HEK293 (cell line): ENCODE measurements at regions not wholly inside any gene's neighbourhood (a gene's known extent, or its start where the extent isn't known, plus 50 kb on each side); places are given as distances from the start of the nearest gene placed in this dataset.

Source experiments
- CTCF ChIA-PET: fragments of 350-600 bp; formaldehyde crosslinking; extraction: SDS; loops from one replicate; lab custom pipeline; 2021; ENCODE audit warnings: antibody characterized with exemption; lab: Yijun Ruan, JAX
- POLR2A ChIA-PET: fragments of 300-600 bp; formaldehyde crosslinking; extraction: SDS; loops from one replicate; lab custom pipeline; 2020; ENCODE audit warnings: antibody characterized with exemption, inconsistent platforms; lab: Yijun Ruan, JAX
- H3K27ac ChIP-seq: fragments of 200-500 bp; sonication (Bioruptor generic); 2 replicates; pipeline ENCODE4 v1.5.1; 2014; ENCODE audit warnings: low read depth, low read length, control low read depth, inconsistent platforms; ENCODE audit errors: extremely low read depth
- H3K36me3 ChIP-seq, 2 experiments: fragments of 200-500 bp in 1 of 2; sonication (Bioruptor generic) in 1 of 2; 1 replicate in 1 of 2; 2 replicates in 1 of 2; pipeline ENCODE4 v1.5.1; 2014 to 2017; ENCODE audit warnings: inconsistent platforms in 2 of 2, low read length in 2 of 2; ENCODE audit not compliant: control insufficient read depth in 2 of 2, insufficient read depth in 1 of 2
- H3K4me1 ChIP-seq: fragments of 200-500 bp; sonication (Bioruptor generic); 2 replicates; pipeline ENCODE4 v1.5.1; 2014; ENCODE audit warnings: mild to moderate bottlenecking, low read length, inconsistent platforms; ENCODE audit not compliant: control insufficient read depth, insufficient read depth
- H3K4me3 ChIP-seq: 2 replicates; pipeline ENCODE4 v1.5.1; 2011; ENCODE audit warnings: low read depth, mild to moderate bottlenecking, control low read depth, low read length, moderate library complexity
- H3K9me3 ChIP-seq: fragments of 200-500 bp; sonication (Bioruptor generic); 2 replicates; pipeline ENCODE4 v1.5.1; 2014; ENCODE audit warnings: low read depth, low read length, inconsistent platforms; ENCODE audit not compliant: control insufficient read depth, insufficient read depth
- EGR2 ChIP-seq: fragments of 450-650 bp; formaldehyde crosslinking; IDR thresholded peaks from 2 replicates; pipeline ENCODE4 v1.5.1; 2016; ENCODE audit warnings: low read depth, missing biosample characterization, missing genetic modification characterization
- SP2 ChIP-seq: fragments of 450-650 bp; formaldehyde crosslinking; IDR thresholded peaks from 2 replicates; pipeline ENCODE4 v1.5.1; 2016; ENCODE audit warnings: missing biosample characterization, missing genetic modification characterization
- TCF7L2 ChIP-seq: IDR thresholded peaks from 2 replicates; pipeline ENCODE4 v1.6.1; 2011; ENCODE audit warnings: low read depth, mild to moderate bottlenecking, inconsistent platforms, low read length, moderate library complexity, borderline replicate concordance
- ZEB2 ChIP-seq: fragments of 450-650 bp; formaldehyde crosslinking; IDR thresholded peaks from 2 replicates; pipeline ENCODE4 v1.5.1; 2016; ENCODE audit warnings: missing biosample characterization, missing genetic modification characterization
- ZFP3 ChIP-seq: fragments of 450-650 bp; formaldehyde crosslinking; IDR thresholded peaks from 2 replicates; pipeline ENCODE4 v1.5.1; 2016; ENCODE audit warnings: low read depth, missing biosample characterization, missing genetic modification characterization
- ZFP37 ChIP-seq: fragments of 450-650 bp; formaldehyde crosslinking; IDR thresholded peaks from 2 replicates; pipeline ENCODE4 v1.5.1; 2016; ENCODE audit warnings: missing biosample characterization, missing genetic modification characterization
- ZNF214 ChIP-seq: fragments of 450-650 bp; formaldehyde crosslinking; IDR thresholded peaks from 2 replicates; pipeline ENCODE4 v1.5.1; 2017; ENCODE audit warnings: missing biosample characterization, mild to moderate bottlenecking, missing genetic modification characterization, borderline replicate concordance
- ZNF23 ChIP-seq: fragments of 450-650 bp; formaldehyde crosslinking; IDR thresholded peaks from 2 replicates; pipeline ENCODE4 v1.5.1; 2016; ENCODE audit warnings: missing biosample characterization, missing genetic modification characterization, borderline replicate concordance
- ZNF341 ChIP-seq: fragments of 450-650 bp; formaldehyde crosslinking; IDR thresholded peaks from 2 replicates; pipeline ENCODE4; 2016; ENCODE audit warnings: low read depth, missing biosample characterization, missing genetic modification characterization
- ZNF391 ChIP-seq: fragments of 450-650 bp; formaldehyde crosslinking; IDR thresholded peaks from 2 replicates; pipeline ENCODE4 v1.5.1; 2016; ENCODE audit warnings: low read depth, missing biosample characterization, missing genetic modification characterization, borderline replicate concordance
- ZNF626 ChIP-seq: fragments of 450-650 bp; sonication (Bioruptor Pico); formaldehyde crosslinking; IDR thresholded peaks from 2 replicates; pipeline ENCODE4 v1.5.1; 2018; ENCODE audit warnings: missing biosample characterization, missing genetic modification characterization, inconsistent platforms
- ZNF664 ChIP-seq: fragments of 450-650 bp; formaldehyde crosslinking; IDR thresholded peaks from 2 replicates; pipeline ENCODE4 v1.5.1; 2016; ENCODE audit warnings: missing biosample characterization, missing genetic modification characterization
- ZNF768 ChIP-seq: fragments of 450-650 bp; formaldehyde crosslinking; IDR thresholded peaks from 2 replicates; pipeline ENCODE4 v1.5.1; 2018; ENCODE audit warnings: missing biosample characterization, mild to moderate bottlenecking, missing genetic modification characterization
- ZNF776 ChIP-seq: fragments of 450-650 bp; formaldehyde crosslinking; IDR thresholded peaks from 2 replicates; pipeline ENCODE4 v1.5.0; 2017; ENCODE audit warnings: missing biosample characterization, missing genetic modification characterization, borderline replicate concordance
- TF ChIP-seq, protein P1 (sequence below): fragments of 450-650 bp; formaldehyde crosslinking; IDR thresholded peaks from 2 replicates; pipeline ENCODE4 v1.5.1; 2016; ENCODE audit warnings: missing biosample characterization, missing genetic modification characterization
- TF ChIP-seq, protein P2 (sequence below): fragments of 450-650 bp; formaldehyde crosslinking; conservative IDR thresholded peaks from 2 replicates; pipeline ENCODE4 v1.5.1; 2016; ENCODE audit warnings: low read depth, missing biosample characterization, missing genetic modification characterization
- TF ChIP-seq, protein P3 (sequence below): fragments of 450-650 bp; formaldehyde crosslinking; IDR thresholded peaks from 2 replicates; pipeline ENCODE4 v1.5.1; 2016; ENCODE audit warnings: missing biosample characterization, missing genetic modification characterization
- TF ChIP-seq, protein P4 (sequence below): fragments of 450-650 bp; IDR thresholded peaks from 2 replicates; pipeline ENCODE4 v1.5.1; 2018; ENCODE audit warnings: missing biosample characterization, mild to moderate bottlenecking, missing genetic modification characterization

DNA sequence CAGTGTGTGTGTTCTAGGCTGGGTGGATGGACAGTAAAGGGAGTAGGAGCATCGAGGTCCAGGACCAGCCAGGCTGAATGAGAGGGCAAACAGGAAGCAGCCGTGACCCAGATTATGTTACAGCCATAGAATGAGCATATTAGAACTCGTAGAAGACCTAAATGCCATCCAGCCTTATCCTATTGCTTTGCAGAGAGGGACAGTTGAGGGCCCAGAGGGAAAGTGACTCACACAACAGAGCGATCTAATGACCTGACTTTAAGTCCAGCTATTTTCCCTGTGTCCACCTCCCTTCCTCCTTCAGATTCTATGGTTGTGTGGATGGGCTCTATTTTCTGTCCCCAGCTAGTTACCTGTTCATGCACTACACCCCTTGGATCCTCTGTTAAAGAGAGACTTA, 634.1 kb upstream of the TBL1XR1 start:
- POLR2A ChIA-PET, result no interaction called here
- CTCF ChIA-PET, result no interaction called here
- Histone ChIP-seq H3K36me3 (no peaks in the 10 kb centered on the region), H3K4me1 (peaks cover 6% of the 10 kb centered on the region; the same call in 1 of the 2 replicates), H3K4me3 (no peak overlapping the region), H3K27ac (no peak overlapping the region), H3K9me3 (no peaks in the 10 kb centered on the region)
- TF ChIP-seq ZNF23 (tag by site-specific recombination), result no peak
- no peak for TF ChIP-seq TCF7L2

DNA sequence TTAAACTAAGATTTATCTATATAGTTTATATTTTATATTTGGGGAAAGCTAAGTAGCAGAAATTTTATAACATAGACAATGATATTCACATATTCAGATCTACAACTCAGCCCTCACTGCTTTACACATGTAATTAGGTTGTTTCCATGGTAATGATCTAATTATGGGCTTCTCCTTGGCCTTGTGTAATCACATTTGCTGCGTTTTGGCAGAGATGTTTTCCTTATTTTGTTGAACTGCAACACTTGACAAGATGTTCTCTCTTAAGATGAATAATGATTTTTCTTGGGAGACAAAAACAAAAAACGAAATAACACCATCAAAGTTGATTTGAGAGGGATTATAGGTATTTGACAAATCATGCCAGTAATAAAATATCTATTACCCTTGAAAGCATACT, 635.6 kb upstream of the TBL1XR1 start:
- H3K36me3 ChIP-seq, result no peaks in the 10 kb centered on the region

More for the DNA sequence above, 635.6 kb upstream of the TBL1XR1 start:
- no peak for TF ChIP-seq ZNF776
- TF ChIP-seq ZNF664 (tag by site-specific recombination), result no peak
- TF ChIP-seq ZEB2 (tag by site-specific recombination), result no peak
- TF ChIP-seq ZNF341 (tag by site-specific recombination), result no peak
- TF ChIP-seq ZFP3 (tag by site-specific recombination), result no peak
- TF ChIP-seq ZNF626 (tag by site-specific recombination), result no peak
- TF ChIP-seq, protein P1, sequence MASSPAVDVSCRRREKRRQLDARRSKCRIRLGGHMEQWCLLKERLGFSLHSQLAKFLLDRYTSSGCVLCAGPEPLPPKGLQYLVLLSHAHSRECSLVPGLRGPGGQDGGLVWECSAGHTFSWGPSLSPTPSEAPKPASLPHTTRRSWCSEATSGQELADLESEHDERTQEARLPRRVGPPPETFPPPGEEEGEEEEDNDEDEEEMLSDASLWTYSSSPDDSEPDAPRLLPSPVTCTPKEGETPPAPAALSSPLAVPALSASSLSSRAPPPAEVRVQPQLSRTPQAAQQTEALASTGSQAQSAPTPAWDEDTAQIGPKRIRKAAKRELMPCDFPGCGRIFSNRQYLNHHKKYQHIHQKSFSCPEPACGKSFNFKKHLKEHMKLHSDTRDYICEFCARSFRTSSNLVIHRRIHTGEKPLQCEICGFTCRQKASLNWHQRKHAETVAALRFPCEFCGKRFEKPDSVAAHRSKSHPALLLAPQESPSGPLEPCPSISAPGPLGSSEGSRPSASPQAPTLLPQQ (tag by site-specific recombination), result no peak
- TF ChIP-seq ZNF214 (tag by site-specific recombination), result no peak
- no peak for TF ChIP-seq SP2
- TF ChIP-seq, protein P2, sequence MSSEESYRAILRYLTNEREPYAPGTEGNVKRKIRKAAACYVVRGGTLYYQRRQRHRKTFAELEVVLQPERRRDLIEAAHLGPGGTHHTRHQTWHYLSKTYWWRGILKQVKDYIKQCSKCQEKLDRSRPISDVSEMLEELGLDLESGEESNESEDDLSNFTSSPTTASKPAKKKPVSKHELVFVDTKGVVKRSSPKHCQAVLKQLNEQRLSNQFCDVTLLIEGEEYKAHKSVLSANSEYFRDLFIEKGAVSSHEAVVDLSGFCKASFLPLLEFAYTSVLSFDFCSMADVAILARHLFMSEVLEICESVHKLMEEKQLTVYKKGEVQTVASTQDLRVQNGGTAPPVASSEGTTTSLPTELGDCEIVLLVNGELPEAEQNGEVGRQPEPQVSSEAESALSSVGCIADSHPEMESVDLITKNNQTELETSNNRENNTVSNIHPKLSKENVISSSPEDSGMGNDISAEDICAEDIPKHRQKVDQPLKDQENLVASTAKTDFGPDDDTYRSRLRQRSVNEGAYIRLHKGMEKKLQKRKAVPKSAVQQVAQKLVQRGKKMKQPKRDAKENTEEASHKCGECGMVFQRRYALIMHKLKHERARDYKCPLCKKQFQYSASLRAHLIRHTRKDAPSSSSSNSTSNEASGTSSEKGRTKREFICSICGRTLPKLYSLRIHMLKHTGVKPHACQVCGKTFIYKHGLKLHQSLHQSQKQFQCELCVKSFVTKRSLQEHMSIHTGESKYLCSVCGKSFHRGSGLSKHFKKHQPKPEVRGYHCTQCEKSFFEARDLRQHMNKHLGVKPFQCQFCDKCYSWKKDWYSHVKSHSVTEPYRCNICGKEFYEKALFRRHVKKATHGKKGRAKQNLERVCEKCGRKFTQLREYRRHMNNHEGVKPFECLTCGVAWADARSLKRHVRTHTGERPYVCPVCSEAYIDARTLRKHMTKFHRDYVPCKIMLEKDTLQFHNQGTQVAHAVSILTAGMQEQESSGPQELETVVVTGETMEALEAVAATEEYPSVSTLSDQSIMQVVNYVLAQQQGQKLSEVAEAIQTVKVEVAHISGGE, result no peak
- TF ChIP-seq, protein P3, sequence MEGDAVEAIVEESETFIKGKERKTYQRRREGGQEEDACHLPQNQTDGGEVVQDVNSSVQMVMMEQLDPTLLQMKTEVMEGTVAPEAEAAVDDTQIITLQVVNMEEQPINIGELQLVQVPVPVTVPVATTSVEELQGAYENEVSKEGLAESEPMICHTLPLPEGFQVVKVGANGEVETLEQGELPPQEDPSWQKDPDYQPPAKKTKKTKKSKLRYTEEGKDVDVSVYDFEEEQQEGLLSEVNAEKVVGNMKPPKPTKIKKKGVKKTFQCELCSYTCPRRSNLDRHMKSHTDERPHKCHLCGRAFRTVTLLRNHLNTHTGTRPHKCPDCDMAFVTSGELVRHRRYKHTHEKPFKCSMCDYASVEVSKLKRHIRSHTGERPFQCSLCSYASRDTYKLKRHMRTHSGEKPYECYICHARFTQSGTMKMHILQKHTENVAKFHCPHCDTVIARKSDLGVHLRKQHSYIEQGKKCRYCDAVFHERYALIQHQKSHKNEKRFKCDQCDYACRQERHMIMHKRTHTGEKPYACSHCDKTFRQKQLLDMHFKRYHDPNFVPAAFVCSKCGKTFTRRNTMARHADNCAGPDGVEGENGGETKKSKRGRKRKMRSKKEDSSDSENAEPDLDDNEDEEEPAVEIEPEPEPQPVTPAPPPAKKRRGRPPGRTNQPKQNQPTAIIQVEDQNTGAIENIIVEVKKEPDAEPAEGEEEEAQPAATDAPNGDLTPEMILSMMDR (tag by site-specific recombination), result no peak
- TF ChIP-seq, protein P4, sequence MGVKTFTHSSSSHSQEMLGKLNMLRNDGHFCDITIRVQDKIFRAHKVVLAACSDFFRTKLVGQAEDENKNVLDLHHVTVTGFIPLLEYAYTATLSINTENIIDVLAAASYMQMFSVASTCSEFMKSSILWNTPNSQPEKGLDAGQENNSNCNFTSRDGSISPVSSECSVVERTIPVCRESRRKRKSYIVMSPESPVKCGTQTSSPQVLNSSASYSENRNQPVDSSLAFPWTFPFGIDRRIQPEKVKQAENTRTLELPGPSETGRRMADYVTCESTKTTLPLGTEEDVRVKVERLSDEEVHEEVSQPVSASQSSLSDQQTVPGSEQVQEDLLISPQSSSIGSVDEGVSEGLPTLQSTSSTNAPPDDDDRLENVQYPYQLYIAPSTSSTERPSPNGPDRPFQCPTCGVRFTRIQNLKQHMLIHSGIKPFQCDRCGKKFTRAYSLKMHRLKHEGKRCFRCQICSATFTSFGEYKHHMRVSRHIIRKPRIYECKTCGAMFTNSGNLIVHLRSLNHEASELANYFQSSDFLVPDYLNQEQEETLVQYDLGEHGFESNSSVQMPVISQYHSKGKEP (tag by site-specific recombination), result no peak
- TF ChIP-seq ZNF391 (tag by site-specific recombination), result no peak
- no peak for TF ChIP-seq EGR2 (tag by site-specific recombination)
- TF ChIP-seq ZFP37 (tag by site-specific recombination), result no peak
- no peak for TF ChIP-seq ZNF768
- TF ChIP-seq, all 188 proteins: peak for 0
- Histone ChIP-seq H3K27ac (no peak overlapping the region), H3K4me3 (no peak overlapping the region), H3K9me3 (no peaks in the 10 kb centered on the region), H3K4me1 (peaks cover 6% of the 10 kb centered on the region; the same call in 1 of the 2 replicates)
- ChIA-PET CTCF (interaction anchor here (0.6 kb wide), 1 partner anchor 37 kb away, joined by 3 read pairs; no protein-coding TSS in a partner anchor), POLR2A (no interaction called here)
